K562 (cell line): ENCODE measurements at regions not wholly inside any gene's neighbourhood (a gene's known extent, or its start where the extent isn't known, plus 50 kb on each side); places are given as distances from the start of the nearest gene placed in this dataset.

Experiments
- ATAC-seq: fragments of 200-7000 bp; cut with Tn5 transposase; 3 replicates; pipeline ENCODE4 v1.9.1; 2020; ENCODE audit warnings: moderate library complexity
- BruUV-seq: library from RNA; stranded (reverse); fragments of 400-500 nt; replicated peaks from 2 replicates; lab custom pipeline; 2021; lab: Mats Ljungman, UMichigan
- CTCF ChIA-PET: fragments of 300-600 bp; formaldehyde crosslinking; extraction: SDS; loops from one replicate; lab custom pipeline; 2021; ENCODE audit warnings: low intra/inter-chr PET ratio; lab: Yijun Ruan, JAX
- POLR2A ChIA-PET: fragments of 300-600, 350-650 bp; sonication (Branson Sonifier 250); formaldehyde crosslinking; extraction: SDS; loops from one replicate; lab custom pipeline; 2021; ENCODE audit warnings: antibody characterized with exemption, inconsistent platforms; lab: Yijun Ruan, JAX
- DNase-seq, 4 experiments: peaks; one replicate each; pipeline versions ENCODE4 v3.0.0 to v3.0.0-alpha.2; 2011 to 2018; ENCODE audit warnings: low spot score in 3 of 4, mixed read lengths in 3 of 4; ENCODE audit errors: extremely low read depth in 1 of 4
- FAIRE-seq: peaks from 2 replicates; lab custom pipeline; 2011; peaks lifted over from hg19 to GRCh38; lab: Jason Lieb, UNC
- H2AFZ ChIP-seq: 2 replicates; pipeline ENCODE4 v1.6.0; 2011; ENCODE audit warnings: low read depth, low read length, control low read depth, inconsistent platforms
- H3K27ac ChIP-seq: fragments of 200-600 bp; 3 replicates; pipeline ENCODE4 v1.8.0; 2011; ENCODE audit warnings: low read depth, mild to moderate bottlenecking, control low read depth, inconsistent platforms, low read length, moderate library complexity, mixed read lengths; ENCODE audit errors: extremely low read depth
- H3K27me3 ChIP-seq, 2 experiments: fragments of 300-600 bp in 1 of 2; 2 replicates in 1 of 2; 3 replicates in 1 of 2; pipeline versions ENCODE4 v1.6.0 to v1.8.0; 2011; ENCODE audit warnings: inconsistent platforms in 2 of 2, low read length in 2 of 2, mild to moderate bottlenecking in 1 of 2, mixed read lengths in 1 of 2, moderate library complexity in 1 of 2; ENCODE audit not compliant: control insufficient read depth in 2 of 2, insufficient read depth in 2 of 2
- H3K36me3 ChIP-seq: fragments of 300-600 bp; 3 replicates; pipeline ENCODE4 v1.8.0; 2011; ENCODE audit warnings: mild to moderate bottlenecking, low read length, inconsistent platforms; ENCODE audit not compliant: control insufficient read depth, insufficient read depth
- H3K4me1 ChIP-seq, 2 experiments: fragments of 200-600 bp in 1 of 2; replicated peaks in 1 of 2; 2 replicates in 1 of 2; 3 replicates in 1 of 2; pipeline versions ENCODE4 v1.5.1 to v1.8.0; 2011; ENCODE audit warnings: inconsistent platforms in 2 of 2, low read length in 2 of 2, mild to moderate bottlenecking in 1 of 2, mixed read lengths in 1 of 2, moderate library complexity in 1 of 2; ENCODE audit not compliant: control insufficient read depth in 2 of 2, insufficient read depth in 2 of 2
- H3K4me2 ChIP-seq: 2 replicates; pipeline ENCODE4 v1.6.1; 2011; ENCODE audit warnings: low read length, control low read depth, inconsistent platforms, mixed read lengths; ENCODE audit not compliant: insufficient read depth
- H3K4me3 ChIP-seq: fragments of 200-600 bp; sonication (generic), shearing (Covaris generic); 2 replicates; pipeline ENCODE4 v1.5.1; 2016; ENCODE audit warnings: control low read depth, inconsistent platforms
- H3K79me2 ChIP-seq: fragments of 200-600 bp; 3 replicates; pipeline ENCODE4 v1.8.0; 2011; ENCODE audit warnings: low read length, inconsistent platforms; ENCODE audit not compliant: control insufficient read depth, insufficient read depth
- H3K9ac ChIP-seq, 2 experiments: 2 replicates each; pipeline versions ENCODE4 v1.6.0 to v1.6.1; 2011; ENCODE audit warnings: low read depth in 2 of 2, low read length in 2 of 2, control low read depth in 1 of 2, inconsistent platforms in 1 of 2, mild to moderate bottlenecking in 1 of 2, mixed read lengths in 1 of 2; ENCODE audit not compliant: insufficient read depth in 1 of 2
- H3K9me1 ChIP-seq: one replicate; pipeline ENCODE4 v1.6.0; 2011; ENCODE audit warnings: inconsistent platforms, mild to moderate bottlenecking, low read length, moderate library complexity; ENCODE audit not compliant: control insufficient read depth, insufficient read depth
- H3K9me3 ChIP-seq: replicated peaks from 2 replicates; pipeline ENCODE4 v1.5.1; 2011; ENCODE audit warnings: low read depth, low read length, inconsistent platforms; ENCODE audit not compliant: control insufficient read depth, insufficient read depth
- H4K20me1 ChIP-seq: replicated peaks from 2 replicates; pipeline ENCODE4 v1.6.1; 2011; ENCODE audit warnings: low read length, inconsistent platforms, mixed read lengths; ENCODE audit not compliant: control insufficient read depth, insufficient read depth
- BRCA1 ChIP-seq, 2 experiments: fragments of 450-650 bp in 1 of 2; sonication (generic) in 1 of 2; formaldehyde crosslinking in 1 of 2; IDR thresholded peaks; 2 replicates each; pipeline versions ENCODE4 v1.5.0 to v1.6.1; 2017 to 2020; ENCODE audit warnings: mild to moderate bottlenecking in 1 of 2, missing genetic modification reagents in 1 of 2
- COPS2 ChIP-seq: fragments of 450-650 bp; conservative IDR thresholded peaks from 2 replicates; pipeline ENCODE4 v1.6.1; 2016; ENCODE audit warnings: mild to moderate bottlenecking, moderate library complexity
- JUNB ChIP-seq: fragments of 450-650 bp; formaldehyde crosslinking; conservative IDR thresholded peaks from 2 replicates; pipeline ENCODE4 v1.4.0; 2020; ENCODE audit warnings: mild to moderate bottlenecking
- MEIS2 ChIP-seq: fragments of 450-650 bp; IDR thresholded peaks from 2 replicates; pipeline ENCODE4 v1.6.1; 2014; ENCODE audit warnings: mild to moderate bottlenecking; ENCODE audit not compliant: partially characterized antibody
- MTA3 ChIP-seq: fragments of 450-650 bp; formaldehyde crosslinking; IDR thresholded peaks from 2 replicates; pipeline ENCODE4 v1.6.1; 2017; ENCODE audit warnings: mild to moderate bottlenecking, borderline replicate concordance
- NEUROD1 ChIP-seq: fragments of 150-350 bp; IDR thresholded peaks from 2 replicates; pipeline ENCODE4 v1.6.1; 2014; ENCODE audit warnings: borderline replicate concordance, low read length, low read depth; ENCODE audit not compliant: partially characterized antibody
- PKNOX1 ChIP-seq: fragments of 450-650 bp; IDR thresholded peaks from 2 replicates; pipeline ENCODE4 v1.6.1; 2016
- PPARD ChIP-seq: fragments of 250-450 bp; sonication (Bioruptor Pico); IDR thresholded peaks from 2 replicates; pipeline ENCODE4 v1.8.0; 2022; ENCODE audit warnings: inconsistent platforms, mild to moderate bottlenecking, moderate library complexity
- RBM34 ChIP-seq: fragments of 200-400 bp; formaldehyde crosslinking; IDR thresholded peaks from 2 replicates; pipeline ENCODE4 v1.6.1; 2018; ENCODE audit warnings: low read length, borderline replicate concordance; ENCODE audit not compliant: insufficient read depth
- RNF2 ChIP-seq: sonication (generic); IDR thresholded peaks from 2 replicates; pipeline ENCODE4 v1.6.1; 2016
- SAP30 ChIP-seq: fragments of 200-600 bp; sonication (generic); IDR thresholded peaks from 2 replicates; pipeline ENCODE4 v1.6.1; 2012; ENCODE audit warnings: borderline replicate concordance, low read depth, mild to moderate bottlenecking, moderate library complexity, low read length, control low read depth, inconsistent platforms; ENCODE audit not compliant: insufficient read depth, poor library complexity, severe bottlenecking
- ZNF232 ChIP-seq: sonication (generic); formaldehyde crosslinking; IDR thresholded peaks from 2 replicates; pipeline ENCODE4 v1.8.0; 2022; ENCODE audit warnings: mild to moderate bottlenecking, missing genetic modification reagents
- ZNF584 ChIP-seq: fragments of 200-800 bp; sonication (Bioruptor generic); IDR thresholded peaks from 2 replicates; pipeline ENCODE4 v1.6.1; 2016; ENCODE audit warnings: low read depth, mild to moderate bottlenecking, missing genetic modification characterization, missing compliant biosample characterization
- ZNF830 ChIP-seq: fragments of 250-450 bp; sonication (Bioruptor Pico); IDR thresholded peaks from 2 replicates; pipeline ENCODE4 v1.5.0; 2021; ENCODE audit warnings: mild to moderate bottlenecking
- WGBS: fragments of 100-300 bp; shearing (Covaris generic); methylation state at CpG from one replicate; pipeline ENCODE4 v1.1.6; 2016; ENCODE audit warnings: low coverage, mixed read lengths; ENCODE audit not compliant: insufficient coverage; ENCODE audit errors: missing lambda C conversion rate; 5-methylcytosine and 5-hydroxymethylcytosine counted together
- in situ Hi-C: fragments of 300-500 bp; cut with MboI; formaldehyde crosslinking; loops from 4 replicates; pipeline ENCODE4 v1.15.0; 2018; ENCODE audit warnings: inconsistent platforms, mixed read lengths
- intact Hi-C: fragments of 100-400 bp; cut with micrococcal nuclease; formaldehyde crosslinking; loops from 2 replicates; pipeline ENCODE4 v1.14.2; 2022
- TF ChIP-seq, protein P1 (sequence below): IDR thresholded peaks from 2 replicates; pipeline ENCODE4 v1.6.1; 2016; ENCODE audit warnings: missing genetic modification characterization, missing compliant biosample characterization
- TF ChIP-seq, protein P2 (sequence below): fragments of 250-450 bp; sonication (Bioruptor Pico); IDR thresholded peaks from 2 replicates; pipeline ENCODE4 v1.9.0; 2021; ENCODE audit warnings: mild to moderate bottlenecking, inconsistent platforms

DNA sequence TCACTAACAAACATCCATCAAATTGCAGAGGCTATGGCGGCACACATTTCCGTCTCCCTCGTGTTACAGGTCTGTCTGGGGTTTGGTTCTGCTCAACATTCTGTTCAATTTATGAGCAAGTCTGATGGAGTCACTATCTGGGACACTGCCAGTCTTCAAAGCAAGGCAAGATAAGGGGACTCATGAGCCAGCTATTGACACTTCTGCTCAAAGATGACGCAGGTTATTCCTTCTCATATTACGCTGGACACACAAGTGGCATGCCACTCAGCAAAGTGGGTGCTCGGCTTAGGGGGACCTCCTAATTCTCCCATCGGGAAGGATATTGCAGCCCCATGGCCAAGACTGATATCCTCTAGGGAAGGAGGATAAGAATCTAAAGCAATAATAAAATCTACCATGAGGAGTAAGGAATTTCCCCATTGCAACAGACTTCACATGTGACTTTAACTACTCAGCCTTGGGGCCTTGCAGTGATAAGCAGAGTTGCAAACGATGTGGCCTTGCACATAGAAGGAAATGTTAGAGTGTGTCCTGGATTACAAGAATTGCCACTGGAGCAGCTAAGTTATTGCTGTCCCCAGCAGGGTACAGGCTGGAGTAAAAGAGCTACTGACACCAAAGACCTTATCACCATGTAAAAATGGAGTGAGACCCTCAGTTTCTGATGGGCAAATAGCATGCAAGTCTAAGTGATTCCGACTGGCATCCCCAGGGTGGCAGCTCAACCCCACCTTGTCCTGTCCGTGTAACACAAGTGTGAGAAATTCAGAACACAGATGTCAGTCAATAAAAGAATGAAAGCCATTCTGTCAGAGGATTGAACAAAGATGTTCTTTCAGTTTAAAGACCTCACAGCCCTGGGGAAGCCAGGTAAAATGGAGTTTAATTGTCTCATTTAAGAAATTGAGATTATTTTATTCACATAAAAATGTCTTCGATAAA lies 306.1 kb downstream of the IRS2 start (continued):
- TF ChIP-seq PKNOX1: no peak

DNA sequence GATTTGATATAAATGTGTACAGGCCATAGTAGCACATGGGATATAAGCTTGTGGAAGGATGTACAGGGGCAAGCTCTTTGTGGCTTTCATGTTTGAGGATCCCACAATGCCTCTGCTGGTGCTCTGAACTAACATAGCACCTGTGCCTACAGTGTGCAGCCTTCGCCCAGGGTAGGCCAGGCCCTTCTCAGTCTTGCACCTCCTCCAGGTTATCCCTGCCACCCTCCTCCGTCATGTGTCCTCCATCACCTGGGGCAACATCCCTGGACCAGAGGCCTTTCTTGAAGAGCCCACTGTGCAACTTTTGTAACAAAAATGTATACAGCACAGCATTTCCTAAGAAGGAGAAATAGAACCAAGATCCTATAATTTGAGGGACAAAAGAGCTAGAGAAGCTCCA lies 306.8 kb downstream of the IRS2 start:
- in situ Hi-C loops: no loop called here
- no peak for TF ChIP-seq PPARD (CRISPR knock-in tag)
- no peak for TF ChIP-seq BRCA1 (IDR thresholded peaks at IDR 0.05)
- no peak for TF ChIP-seq BRCA1 (CRISPR knock-in tag; IDR thresholded peaks at IDR 0.05)
- no peak for TF ChIP-seq ZNF830
- no peak for TF ChIP-seq MEIS2
- TF ChIP-seq ZNF232: no peak
- TF ChIP-seq, protein P1, sequence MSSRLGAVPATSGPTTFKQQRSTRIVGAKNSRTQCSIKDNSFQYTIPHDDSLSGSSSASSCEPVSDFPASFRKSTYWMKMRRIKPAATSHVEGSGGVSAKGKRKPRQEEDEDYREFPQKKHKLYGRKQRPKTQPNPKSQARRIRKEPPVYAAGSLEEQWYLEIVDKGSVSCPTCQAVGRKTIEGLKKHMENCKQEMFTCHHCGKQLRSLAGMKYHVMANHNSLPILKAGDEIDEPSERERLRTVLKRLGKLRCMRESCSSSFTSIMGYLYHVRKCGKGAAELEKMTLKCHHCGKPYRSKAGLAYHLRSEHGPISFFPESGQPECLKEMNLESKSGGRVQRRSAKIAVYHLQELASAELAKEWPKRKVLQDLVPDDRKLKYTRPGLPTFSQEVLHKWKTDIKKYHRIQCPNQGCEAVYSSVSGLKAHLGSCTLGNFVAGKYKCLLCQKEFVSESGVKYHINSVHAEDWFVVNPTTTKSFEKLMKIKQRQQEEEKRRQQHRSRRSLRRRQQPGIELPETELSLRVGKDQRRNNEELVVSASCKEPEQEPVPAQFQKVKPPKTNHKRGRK (tag): no peak
- no peak for TF ChIP-seq RBM34
- TF ChIP-seq JUNB (CRISPR knock-in tag): no peak
- no peak for TF ChIP-seq MTA3
- TF ChIP-seq NEUROD1: no peak
- no peak for TF ChIP-seq COPS2
- TF ChIP-seq ZNF584 (CRISPR knock-in tag): no peak
- no peak for TF ChIP-seq SAP30
- TF ChIP-seq, protein P2, sequence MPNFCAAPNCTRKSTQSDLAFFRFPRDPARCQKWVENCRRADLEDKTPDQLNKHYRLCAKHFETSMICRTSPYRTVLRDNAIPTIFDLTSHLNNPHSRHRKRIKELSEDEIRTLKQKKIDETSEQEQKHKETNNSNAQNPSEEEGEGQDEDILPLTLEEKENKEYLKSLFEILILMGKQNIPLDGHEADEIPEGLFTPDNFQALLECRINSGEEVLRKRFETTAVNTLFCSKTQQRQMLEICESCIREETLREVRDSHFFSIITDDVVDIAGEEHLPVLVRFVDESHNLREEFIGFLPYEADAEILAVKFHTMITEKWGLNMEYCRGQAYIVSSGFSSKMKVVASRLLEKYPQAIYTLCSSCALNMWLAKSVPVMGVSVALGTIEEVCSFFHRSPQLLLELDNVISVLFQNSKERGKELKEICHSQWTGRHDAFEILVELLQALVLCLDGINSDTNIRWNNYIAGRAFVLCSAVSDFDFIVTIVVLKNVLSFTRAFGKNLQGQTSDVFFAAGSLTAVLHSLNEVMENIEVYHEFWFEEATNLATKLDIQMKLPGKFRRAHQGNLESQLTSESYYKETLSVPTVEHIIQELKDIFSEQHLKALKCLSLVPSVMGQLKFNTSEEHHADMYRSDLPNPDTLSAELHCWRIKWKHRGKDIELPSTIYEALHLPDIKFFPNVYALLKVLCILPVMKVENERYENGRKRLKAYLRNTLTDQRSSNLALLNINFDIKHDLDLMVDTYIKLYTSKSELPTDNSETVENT (CRISPR knock-in tag): no peak
- no peak for TF ChIP-seq RNF2

More for the DNA sequence above, 306.8 kb downstream of the IRS2 start:
- 0% methylated on average over 2 of the region's 2 CpGs for WGBS
- no peak overlapping the region for H3K9ac ChIP-seq
- DNase-seq (no peak), FAIRE-seq (no peak), ATAC-seq (no peak)
- intact Hi-C loops: no loop called here
- no peaks in the 10 kb centered on the region for H3K4me1 ChIP-seq
- no peaks in the 10 kb centered on the region for H4K20me1 ChIP-seq
- no peak overlapping the region for H3K27ac ChIP-seq
- no TSS peak for BruUV-seq
- H3K36me3 ChIP-seq: no peaks in the 10 kb centered on the region
- no peak overlapping the region for H3K4me2 ChIP-seq
- no peaks in the 10 kb centered on the region for H3K27me3 ChIP-seq
- no peaks in the 10 kb centered on the region for H3K79me2 ChIP-seq
- POLR2A ChIA-PET: no interaction called here
- no peak overlapping the region for H2AFZ ChIP-seq
- CTCF ChIA-PET: no interaction called here
- H3K4me3 ChIP-seq: no peak overlapping the region
- no peaks in the 10 kb centered on the region for H3K9me1 ChIP-seq
- H3K9me3 ChIP-seq: no peaks in the 10 kb centered on the region
